Loucy (cell line): ENCODE measurements at regions not wholly inside any gene's neighbourhood (a gene's known extent, or its start where the extent isn't known, plus 50 kb on each side); places are given as distances from the start of the nearest gene placed in this dataset.

Experiments
- EZH2phosphoT487 ChIP-seq: fragments of 200-600 bp; IDR thresholded peaks from 2 replicates; pipeline ENCODE4 v1.6.1; 2018; ENCODE audit warnings: antibody characterized with exemption, mild to moderate bottlenecking, moderate library complexity, borderline replicate concordance
- TF ChIP-seq, protein P1 (sequence below): fragments of 200-600 bp; sonication (generic); conservative IDR thresholded peaks from 2 replicates; pipeline ENCODE4 v1.5.1; 2014; ENCODE audit warnings: mild to moderate bottlenecking, antibody characterized with exemption, low read length

- TF ChIP-seq, protein P1, sequence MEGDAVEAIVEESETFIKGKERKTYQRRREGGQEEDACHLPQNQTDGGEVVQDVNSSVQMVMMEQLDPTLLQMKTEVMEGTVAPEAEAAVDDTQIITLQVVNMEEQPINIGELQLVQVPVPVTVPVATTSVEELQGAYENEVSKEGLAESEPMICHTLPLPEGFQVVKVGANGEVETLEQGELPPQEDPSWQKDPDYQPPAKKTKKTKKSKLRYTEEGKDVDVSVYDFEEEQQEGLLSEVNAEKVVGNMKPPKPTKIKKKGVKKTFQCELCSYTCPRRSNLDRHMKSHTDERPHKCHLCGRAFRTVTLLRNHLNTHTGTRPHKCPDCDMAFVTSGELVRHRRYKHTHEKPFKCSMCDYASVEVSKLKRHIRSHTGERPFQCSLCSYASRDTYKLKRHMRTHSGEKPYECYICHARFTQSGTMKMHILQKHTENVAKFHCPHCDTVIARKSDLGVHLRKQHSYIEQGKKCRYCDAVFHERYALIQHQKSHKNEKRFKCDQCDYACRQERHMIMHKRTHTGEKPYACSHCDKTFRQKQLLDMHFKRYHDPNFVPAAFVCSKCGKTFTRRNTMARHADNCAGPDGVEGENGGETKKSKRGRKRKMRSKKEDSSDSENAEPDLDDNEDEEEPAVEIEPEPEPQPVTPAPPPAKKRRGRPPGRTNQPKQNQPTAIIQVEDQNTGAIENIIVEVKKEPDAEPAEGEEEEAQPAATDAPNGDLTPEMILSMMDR = no peak
- TF ChIP-seq EZH2phosphoT487 = no peak
These were observed 200.3 kb downstream of the C9orf152 start for GRCh38 chr9:110007477-110008270.
